ENCODE measurements at regions not wholly inside any gene's neighbourhood (a gene's known extent, or its start where the extent isn't known, plus 50 kb on each side); places are given as distances from the start of the nearest gene placed in this dataset.

GRCh38 chr9:117796681-117797080 is 92.5 kb downstream of the TLR4 start:
- Histone ChIP-seq H3K27ac (no peak overlapping the region), H3K4me3 (no peak overlapping the region), H3K9me3 (replicated peaks in 1 of 3) (no peaks in the 10 kb centered on the region), H3K4me1 (replicated peaks in 1 of 2) (no peaks in the 10 kb centered on the region), H3K36me3 (replicated peaks in 1 of 2) (no peaks in the 10 kb centered on the region), H3K27me3 (no peaks in the 10 kb centered on the region)
- intact Hi-C loops (cut with DNase I), result no loop called here
- no peak for TF ChIP-seq CTCF (IDR thresholded peaks at IDR 0.05)
- TF ChIP-seq POLR2A (IDR thresholded peaks at IDR 0.05), result no peak
- 44 to 56% (median 48%) methylated on average over 2 of the region's 2 CpGs for WGBS, 4 donors
- DNase-seq, result peak in 1 of 7 donors; percentile 5

DNA sequence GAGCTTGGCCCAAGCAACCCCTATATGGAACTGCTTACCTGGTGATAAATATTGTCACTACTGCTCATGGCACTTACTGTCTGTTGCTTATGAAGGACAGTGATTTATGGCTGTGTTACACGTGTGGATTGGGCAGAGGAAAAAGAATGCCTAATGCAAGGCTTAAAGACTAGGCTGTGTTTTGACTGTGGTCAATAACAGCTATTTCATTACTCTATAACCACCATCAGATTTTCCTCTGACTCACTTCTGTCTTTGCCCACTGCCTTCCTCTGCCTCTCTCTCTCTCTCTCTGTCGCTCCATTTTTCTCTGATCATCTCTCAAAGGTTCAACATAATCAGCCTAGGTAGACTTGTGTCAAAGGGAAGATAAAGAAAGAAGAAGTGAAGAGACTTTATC is 96.2 kb downstream of the TLR4 start:
- H3K27me3 ChIP-seq, result no peaks in the 10 kb centered on the region
- no peaks in the 10 kb centered on the region for H3K9me3 ChIP-seq (replicated peaks in 1 of 3)
- H3K27ac ChIP-seq, result no peak overlapping the region
- WGBS, 4 donors, result 59 to 65% (median 61%) methylated on average over 2 of the region's 2 CpGs
- no peaks in the 10 kb centered on the region for H3K4me1 ChIP-seq (replicated peaks in 1 of 2)
- no peaks in the 10 kb centered on the region for H3K36me3 ChIP-seq (replicated peaks in 1 of 2)
- TF ChIP-seq CTCF (IDR thresholded peaks at IDR 0.05), result no peak
- TF ChIP-seq POLR2A (IDR thresholded peaks at IDR 0.05), result no peak
- no peak overlapping the region for H3K4me3 ChIP-seq
- no peak for DNase-seq
- intact Hi-C loops (cut with DNase I), result no loop called here

DNA sequence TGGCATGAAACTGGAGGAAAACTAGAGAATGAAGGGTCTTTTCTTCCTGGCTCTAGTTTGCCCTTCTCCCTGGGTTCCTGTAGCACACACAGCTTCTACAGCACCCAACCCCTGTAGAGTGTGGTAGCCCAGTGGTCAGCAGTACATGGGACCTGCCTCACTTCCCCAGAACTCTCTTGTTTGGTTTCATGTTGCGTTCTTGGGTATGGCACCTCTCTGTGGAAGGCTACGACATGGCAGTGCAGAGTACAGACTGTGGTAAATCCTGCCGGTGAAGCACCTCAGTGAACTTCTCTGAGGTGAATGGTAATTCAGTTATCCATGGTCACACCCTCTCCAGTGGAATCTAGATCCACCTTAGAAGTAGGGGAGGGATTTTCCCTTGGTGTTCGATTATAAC is 105.5 kb downstream of the TLR4 start:
- TF ChIP-seq CTCF (IDR thresholded peaks at IDR 0.05) (no peak), POLR2A (IDR thresholded peaks at IDR 0.05) (no peak)
- no peaks in the 10 kb centered on the region for H3K36me3 ChIP-seq (replicated peaks in 1 of 2)
- no peaks in the 10 kb centered on the region for H3K27me3 ChIP-seq
- no peak for DNase-seq
- H3K4me3 ChIP-seq, result no peak overlapping the region
- 67 to 88% (median 82%) methylated on average over 2 to 4 of the region's 4 CpGs for WGBS, 4 donors
- no peak overlapping the region for H3K27ac ChIP-seq
- H3K9me3 ChIP-seq (replicated peaks in 1 of 3), result no peaks in the 10 kb centered on the region
- intact Hi-C loops (cut with DNase I), result no loop called here
- no peaks in the 10 kb centered on the region for H3K4me1 ChIP-seq (replicated peaks in 1 of 2)

DNA sequence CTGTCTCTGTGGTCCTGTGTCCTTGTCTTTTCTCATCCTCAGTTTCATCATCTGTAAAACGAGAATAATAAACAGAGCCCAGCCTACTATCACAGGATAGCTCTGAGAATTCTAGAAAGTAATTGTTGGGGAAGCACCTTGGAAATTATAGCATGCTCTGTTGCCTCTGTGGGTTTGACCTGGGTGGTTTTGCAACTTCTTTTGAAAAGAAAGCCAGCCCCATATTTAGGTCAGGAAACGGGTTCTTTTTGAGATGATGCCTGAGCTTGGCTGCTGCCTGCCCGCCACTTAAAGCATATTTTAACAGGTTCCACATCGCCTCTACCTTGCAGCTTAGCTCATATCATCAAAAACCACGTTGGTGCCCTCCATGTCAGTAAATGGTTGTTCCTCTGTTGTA is 111.1 kb downstream of the TLR4 start:
- intact Hi-C loops (cut with DNase I), result no loop called here
- H3K4me1 ChIP-seq (replicated peaks in 1 of 2), result no peaks in the 10 kb centered on the region
- H3K9me3 ChIP-seq (replicated peaks in 1 of 3), result no peaks in the 10 kb centered on the region
- no peak for DNase-seq
- 66 to 75% (median 70%) methylated on average over 5 of the region's 5 CpGs for WGBS, 4 donors
- H3K36me3 ChIP-seq (replicated peaks in 1 of 2), result no peaks in the 10 kb centered on the region
- TF ChIP-seq POLR2A (IDR thresholded peaks at IDR 0.05), result no peak
- TF ChIP-seq CTCF (IDR thresholded peaks at IDR 0.05), result no peak
- no peak overlapping the region for H3K4me3 ChIP-seq
- no peaks in the 10 kb centered on the region for H3K27me3 ChIP-seq
- no peak overlapping the region for H3K27ac ChIP-seq

Data from adrenal gland (tissue), 9 donors.